ENCODE measurements at regions not wholly inside any gene's neighbourhood (a gene's known extent, or its start where the extent isn't known, plus 50 kb on each side); places are given as distances from the start of the nearest gene placed in this dataset.

DNA sequence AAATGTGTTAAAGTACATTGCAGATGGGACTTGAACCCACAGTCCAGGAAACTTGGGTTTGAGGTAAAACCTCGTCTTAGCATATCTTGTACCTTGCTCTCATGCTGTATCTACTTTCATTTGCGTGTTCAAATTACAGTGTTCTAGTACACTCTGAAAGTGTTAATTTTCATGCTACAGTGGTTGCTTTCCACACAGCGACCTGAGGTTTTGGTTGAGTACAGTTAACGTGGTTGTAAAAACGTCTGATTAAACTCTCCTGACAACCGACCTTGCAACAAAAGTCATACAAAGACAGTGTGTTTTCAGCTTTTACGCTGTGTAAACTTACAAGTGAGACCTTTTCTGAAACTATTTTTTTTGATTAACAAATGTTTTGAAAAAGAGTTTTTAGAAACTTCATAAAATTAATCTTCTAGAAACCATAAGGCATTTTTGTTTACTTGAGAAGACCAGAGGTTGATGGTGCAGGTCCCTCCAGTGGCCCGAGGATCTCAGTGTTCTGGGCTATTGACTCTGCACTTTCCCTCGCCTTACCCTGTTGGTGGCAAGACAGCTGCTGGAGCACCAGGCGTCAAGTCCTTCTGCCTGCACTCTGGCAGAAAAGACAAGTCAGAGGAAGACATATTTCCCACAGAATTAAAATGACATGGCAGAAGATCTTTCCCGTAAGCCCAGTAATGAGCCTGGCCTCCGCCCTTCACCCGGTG, 334.0 kb downstream of the THBS2 start:
- TF ChIP-seq, protein P1, sequence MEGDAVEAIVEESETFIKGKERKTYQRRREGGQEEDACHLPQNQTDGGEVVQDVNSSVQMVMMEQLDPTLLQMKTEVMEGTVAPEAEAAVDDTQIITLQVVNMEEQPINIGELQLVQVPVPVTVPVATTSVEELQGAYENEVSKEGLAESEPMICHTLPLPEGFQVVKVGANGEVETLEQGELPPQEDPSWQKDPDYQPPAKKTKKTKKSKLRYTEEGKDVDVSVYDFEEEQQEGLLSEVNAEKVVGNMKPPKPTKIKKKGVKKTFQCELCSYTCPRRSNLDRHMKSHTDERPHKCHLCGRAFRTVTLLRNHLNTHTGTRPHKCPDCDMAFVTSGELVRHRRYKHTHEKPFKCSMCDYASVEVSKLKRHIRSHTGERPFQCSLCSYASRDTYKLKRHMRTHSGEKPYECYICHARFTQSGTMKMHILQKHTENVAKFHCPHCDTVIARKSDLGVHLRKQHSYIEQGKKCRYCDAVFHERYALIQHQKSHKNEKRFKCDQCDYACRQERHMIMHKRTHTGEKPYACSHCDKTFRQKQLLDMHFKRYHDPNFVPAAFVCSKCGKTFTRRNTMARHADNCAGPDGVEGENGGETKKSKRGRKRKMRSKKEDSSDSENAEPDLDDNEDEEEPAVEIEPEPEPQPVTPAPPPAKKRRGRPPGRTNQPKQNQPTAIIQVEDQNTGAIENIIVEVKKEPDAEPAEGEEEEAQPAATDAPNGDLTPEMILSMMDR (conservative IDR thresholded peaks at IDR 0.05) = no peak
- no peak for TF ChIP-seq EZH2 (IDR thresholded peaks at IDR 0.05; ENCODE audit: low read depth)
